Loucy (cell line): ENCODE measurements at regions not wholly inside any gene's neighbourhood (a gene's known extent, or its start where the extent isn't known, plus 50 kb on each side); places are given as distances from the start of the nearest gene placed in this dataset.

Experiments
- EZH2phosphoT487 ChIP-seq: fragments of 200-600 bp; IDR thresholded peaks from 2 replicates; pipeline ENCODE4 v1.6.1; 2018; ENCODE audit warnings: antibody characterized with exemption, mild to moderate bottlenecking, moderate library complexity, borderline replicate concordance
- TF ChIP-seq, protein P1 (sequence below): fragments of 200-600 bp; sonication (generic); conservative IDR thresholded peaks from 2 replicates; pipeline ENCODE4 v1.5.1; 2014; ENCODE audit warnings: mild to moderate bottlenecking, antibody characterized with exemption, low read length

DNA sequence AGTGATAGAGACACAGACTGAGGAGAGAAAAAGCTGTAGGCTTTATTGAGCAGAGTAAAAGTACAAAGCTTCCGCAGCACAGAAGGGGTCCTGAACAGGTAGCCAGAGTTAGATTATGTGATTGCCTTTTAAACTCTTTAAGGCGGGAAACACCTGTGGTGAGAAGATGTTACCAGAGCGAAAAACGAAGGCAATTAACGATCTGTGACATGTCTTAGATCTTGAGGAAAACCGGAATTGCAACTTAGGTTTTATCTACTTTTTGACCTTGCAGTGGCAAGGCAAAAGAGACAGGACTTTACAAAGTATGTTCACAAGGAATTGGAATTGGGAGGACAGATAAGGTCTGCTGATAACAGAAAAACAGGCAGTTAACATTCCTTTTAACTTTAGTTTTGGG lies 493.6 kb upstream of the FAT3 start:
- TF ChIP-seq, protein P1, sequence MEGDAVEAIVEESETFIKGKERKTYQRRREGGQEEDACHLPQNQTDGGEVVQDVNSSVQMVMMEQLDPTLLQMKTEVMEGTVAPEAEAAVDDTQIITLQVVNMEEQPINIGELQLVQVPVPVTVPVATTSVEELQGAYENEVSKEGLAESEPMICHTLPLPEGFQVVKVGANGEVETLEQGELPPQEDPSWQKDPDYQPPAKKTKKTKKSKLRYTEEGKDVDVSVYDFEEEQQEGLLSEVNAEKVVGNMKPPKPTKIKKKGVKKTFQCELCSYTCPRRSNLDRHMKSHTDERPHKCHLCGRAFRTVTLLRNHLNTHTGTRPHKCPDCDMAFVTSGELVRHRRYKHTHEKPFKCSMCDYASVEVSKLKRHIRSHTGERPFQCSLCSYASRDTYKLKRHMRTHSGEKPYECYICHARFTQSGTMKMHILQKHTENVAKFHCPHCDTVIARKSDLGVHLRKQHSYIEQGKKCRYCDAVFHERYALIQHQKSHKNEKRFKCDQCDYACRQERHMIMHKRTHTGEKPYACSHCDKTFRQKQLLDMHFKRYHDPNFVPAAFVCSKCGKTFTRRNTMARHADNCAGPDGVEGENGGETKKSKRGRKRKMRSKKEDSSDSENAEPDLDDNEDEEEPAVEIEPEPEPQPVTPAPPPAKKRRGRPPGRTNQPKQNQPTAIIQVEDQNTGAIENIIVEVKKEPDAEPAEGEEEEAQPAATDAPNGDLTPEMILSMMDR = no peak
- TF ChIP-seq EZH2phosphoT487 = no peak
